22Rv1 (cell line): ENCODE measurements at regions not wholly inside any gene's neighbourhood (a gene's known extent, or its start where the extent isn't known, plus 50 kb on each side); places are given as distances from the start of the nearest gene placed in this dataset.

Experiments
- CTCF ChIP-seq: fragments of 450-650 bp; IDR thresholded peaks from 2 replicates; pipeline ENCODE4 v1.5.1; 2017; ENCODE audit warnings: mild to moderate bottlenecking
- ZFX ChIP-seq: fragments of 450-650 bp; IDR thresholded peaks from 2 replicates; pipeline ENCODE4 v1.6.1; 2017; ENCODE audit warnings: antibody characterized with exemption, borderline replicate concordance

- TF ChIP-seq CTCF, result no peak
- TF ChIP-seq ZFX, result no peak
Observed at GRCh38 chr10:130541090-130541489, 404.9 kb downstream of the GLRX3 start.
